GM08714 (cell line): ENCODE measurements at regions not wholly inside any gene's neighbourhood (a gene's known extent, or its start where the extent isn't known, plus 50 kb on each side); places are given as distances from the start of the nearest gene placed in this dataset.

Source experiments
- H3K4me3 ChIP-seq: fragments of 200-500 bp; sonication (Bioruptor generic); 2 replicates; pipeline ENCODE4 v1.5.1; 2014; ENCODE audit warnings: mild to moderate bottlenecking, low read length, inconsistent platforms
- ZNF274 ChIP-seq: IDR thresholded peaks from 2 replicates; pipeline ENCODE4 v1.6.1; 2012; ENCODE audit warnings: mild to moderate bottlenecking, low read depth, low read length

- no peak overlapping the region for H3K4me3 ChIP-seq
- no peak for TF ChIP-seq ZNF274
These were observed 240.8 kb upstream of the PIK3C3 start for GRCh38 chr18:41713969-41714825.

GRCh38 chr18:41706301-41706700 is 248.7 kb upstream of the PIK3C3 start:
- no peak overlapping the region for H3K4me3 ChIP-seq
- TF ChIP-seq ZNF274, result no peak

- H3K4me3 ChIP-seq, result no peak overlapping the region
- TF ChIP-seq ZNF274, result no peak
These were observed 251.1 kb upstream of the PIK3C3 start for GRCh38 chr18:41703744-41704530.

GRCh38 chr18:41700416-41700815 is 254.6 kb upstream of the PIK3C3 start:
- H3K4me3 ChIP-seq, result no peak overlapping the region
- TF ChIP-seq ZNF274, result no peak

GRCh38 chr18:41695441-41695840 is 259.6 kb upstream of the PIK3C3 start:
- H3K4me3 ChIP-seq, result no peak overlapping the region
- TF ChIP-seq ZNF274, result no peak

- no peak overlapping the region for H3K4me3 ChIP-seq
- TF ChIP-seq ZNF274, result no peak
These were observed 262.0 kb upstream of the PIK3C3 start for GRCh38 chr18:41693008-41693407.

GRCh38 chr18:41690332-41691127 is 264.5 kb upstream of the PIK3C3 start:
- no peak overlapping the region for H3K4me3 ChIP-seq
- TF ChIP-seq ZNF274, result no peak

GRCh38 chr18:41687138-41687537 is 267.9 kb upstream of the PIK3C3 start:
- no peak for TF ChIP-seq ZNF274

GRCh38 chr18:41681138-41681880 is 273.7 kb upstream of the PIK3C3 start:
- H3K4me3 ChIP-seq, result no peak overlapping the region
- no peak for TF ChIP-seq ZNF274

More at GRCh38 chr18:41687138-41687537, 267.9 kb upstream of the PIK3C3 start:
- no peak overlapping the region for H3K4me3 ChIP-seq

- no peak overlapping the region for H3K4me3 ChIP-seq
- TF ChIP-seq ZNF274, result no peak
These were observed 280.5 kb upstream of the PIK3C3 start for GRCh38 chr18:41674506-41674905.

GRCh38 chr18:41666231-41666630 is 288.8 kb upstream of the PIK3C3 start:
- no peak overlapping the region for H3K4me3 ChIP-seq
- no peak for TF ChIP-seq ZNF274

- TF ChIP-seq ZNF274, result no peak
- no peak overlapping the region for H3K4me3 ChIP-seq
These were observed 289.8 kb upstream of the PIK3C3 start for GRCh38 chr18:41665210-41665609.

- H3K4me3 ChIP-seq, result no peak overlapping the region
- no peak for TF ChIP-seq ZNF274
These were observed 294.4 kb upstream of the PIK3C3 start for GRCh38 chr18:41660654-41661053.
